Suppressor macrophage treated with lipopolysaccharide for 1 hour (primary cell): ENCODE measurements at regions not wholly inside any gene's neighbourhood (a gene's known extent, or its start where the extent isn't known, plus 50 kb on each side); places are given as distances from the start of the nearest gene placed in this dataset.
"Not testable (repeated sequence)": the region's sequence is repeated elsewhere in the genome, so short reads cannot be mapped to it uniquely, and the experiment has no call there.

ENCODE experiments used
- DNase-seq, 3 donors: peaks; one replicate each; pipeline ENCODE4 v3.0.0-alpha.2; 2020 to 2022

DNA sequence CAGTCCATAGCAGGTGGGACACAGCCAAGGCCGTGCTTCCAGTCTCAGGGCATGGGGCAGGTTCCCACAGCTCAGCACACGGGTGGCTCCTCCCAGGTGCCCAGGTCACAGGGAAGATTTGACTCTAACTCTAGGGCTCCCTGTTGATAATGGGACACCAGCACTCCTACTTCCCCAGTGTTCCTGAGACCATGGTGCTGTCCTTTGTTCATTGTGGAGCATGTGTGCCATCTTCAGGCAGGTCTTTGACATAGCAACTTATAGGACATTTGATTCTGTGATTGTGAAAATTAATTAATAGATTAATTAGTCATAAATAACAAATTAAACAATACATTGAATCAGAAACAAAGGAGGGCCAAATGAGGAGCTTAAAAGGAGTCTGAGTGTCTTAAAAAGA lies 635.0 kb downstream of the RPIA start:
- peak; percentile 12 to 24 (median 23) for DNase-seq

DNA sequence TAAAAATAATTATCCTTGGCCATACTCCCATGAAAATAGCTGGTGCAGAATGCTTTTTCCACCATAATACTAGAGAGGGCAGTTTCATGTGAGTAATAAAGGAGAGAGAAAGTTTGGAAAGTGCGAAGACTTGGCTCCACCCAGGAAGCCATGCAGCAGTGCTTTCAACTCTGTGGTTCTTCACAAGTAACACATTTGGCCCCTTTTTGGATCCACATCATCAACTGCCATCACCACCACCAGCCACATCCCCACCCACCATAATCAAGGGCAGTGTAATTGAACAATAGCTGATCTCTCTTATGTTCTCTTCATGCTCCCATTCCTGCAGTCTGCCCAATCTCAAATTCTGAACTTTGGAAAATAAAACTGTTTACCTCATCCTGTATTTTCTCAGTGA lies 637.3 kb downstream of the RPIA start:
- not testable (repeated sequence) for DNase-seq
